ENCODE measurements at regions not wholly inside any gene's neighbourhood (a gene's known extent, or its start where the extent isn't known, plus 50 kb on each side); places are given as distances from the start of the nearest gene placed in this dataset.
"Not testable (repeated sequence)": the region's sequence is repeated elsewhere in the genome, so short reads cannot be mapped to it uniquely, and the experiment has no call there.

- peaks cover 5% of the 10 kb centered on the region for H3K36me3 Mint-ChIP-seq (ENCODE audit: insufficient read depth, unreplicated experiment)
- CTCF ChIA-PET = no interaction called here
Measured at GRCh38 chr6:144379356-144379755, 94.2 kb downstream of the UTRN start.

DNA sequence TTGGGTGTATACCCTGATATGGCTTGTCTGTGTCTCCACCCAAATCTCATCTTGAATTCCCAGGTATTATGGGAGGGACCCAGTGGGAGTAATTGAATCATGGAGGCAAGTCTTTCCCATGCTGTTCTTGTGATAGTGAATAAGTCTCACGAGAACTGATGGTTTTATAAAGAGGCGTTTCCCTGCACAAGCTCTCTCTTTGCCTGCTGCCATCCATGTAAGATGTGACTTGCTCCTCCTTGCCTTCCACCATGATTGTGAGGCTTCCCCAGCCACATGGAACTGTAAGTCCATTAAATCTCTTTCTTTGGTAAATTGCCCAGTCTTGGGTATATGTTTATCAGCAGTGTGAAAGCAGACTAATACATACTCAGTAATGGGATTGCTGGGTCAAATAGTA, 96.4 kb downstream of the UTRN start:
- H3K9me3 Mint-ChIP-seq (ENCODE audit: low read depth, unreplicated experiment); BruUV-seq (replicated peaks): not testable (repeated sequence)

More at GRCh38 chr6:144379356-144379755, 94.2 kb downstream of the UTRN start:
- Mint-ChIP-seq H3K9me3 (ENCODE audit: low read depth, unreplicated experiment) (no peaks in the 10 kb centered on the region), H3K27ac (ENCODE audit: unreplicated experiment) (no peak overlapping the region), H3K4me1 (ENCODE audit: low read depth, unreplicated experiment) (peaks cover 15% of the 10 kb centered on the region), H3K4me3 (ENCODE audit: low read depth, unreplicated experiment) (no peak overlapping the region), H3K27me3 (ENCODE audit: unreplicated experiment) (no peaks in the 10 kb centered on the region)
- no peak for TF ChIP-seq CTCF (IDR thresholded peaks at IDR 0.05; ENCODE audit: unreplicated experiment)
- intact Hi-C loops (cut with micrococcal nuclease; ENCODE audit: unreplicated experiment) = no loop called here
- DNase-seq = no peak
- BruUV-seq (replicated peaks) = no TSS peak

GRCh38 chr6:144383336-144383735, 98.2 kb downstream of the UTRN start:
- TF ChIP-seq CTCF (IDR thresholded peaks at IDR 0.05; ENCODE audit: unreplicated experiment) = no peak
- Mint-ChIP-seq H3K4me3 (ENCODE audit: low read depth, unreplicated experiment) (no peak overlapping the region), H3K9me3 (ENCODE audit: low read depth, unreplicated experiment) (no peaks in the 10 kb centered on the region), H3K4me1 (ENCODE audit: low read depth, unreplicated experiment) (peaks cover 17% of the 10 kb centered on the region), H3K27ac (ENCODE audit: unreplicated experiment) (no peak overlapping the region), H3K27me3 (ENCODE audit: unreplicated experiment) (no peaks in the 10 kb centered on the region), H3K36me3 (ENCODE audit: insufficient read depth, unreplicated experiment) (peaks cover 5% of the 10 kb centered on the region)
- DNase-seq = no peak
- no TSS peak for BruUV-seq (replicated peaks)
- intact Hi-C loops (cut with micrococcal nuclease; ENCODE audit: unreplicated experiment) = no loop called here
- CTCF ChIA-PET = no interaction called here

More for the DNA sequence above, 96.4 kb downstream of the UTRN start:
- H3K36me3 Mint-ChIP-seq (ENCODE audit: insufficient read depth, unreplicated experiment); CTCF ChIA-PET; intact Hi-C loops (cut with micrococcal nuclease; ENCODE audit: unreplicated experiment); H3K27ac Mint-ChIP-seq (ENCODE audit: unreplicated experiment); DNase-seq; H3K4me3 Mint-ChIP-seq (ENCODE audit: low read depth, unreplicated experiment); H3K27me3 Mint-ChIP-seq (ENCODE audit: unreplicated experiment): not testable (repeated sequence)
- H3K4me1 Mint-ChIP-seq (ENCODE audit: low read depth, unreplicated experiment) = peaks cover 21% of the 10 kb centered on the region

DNA sequence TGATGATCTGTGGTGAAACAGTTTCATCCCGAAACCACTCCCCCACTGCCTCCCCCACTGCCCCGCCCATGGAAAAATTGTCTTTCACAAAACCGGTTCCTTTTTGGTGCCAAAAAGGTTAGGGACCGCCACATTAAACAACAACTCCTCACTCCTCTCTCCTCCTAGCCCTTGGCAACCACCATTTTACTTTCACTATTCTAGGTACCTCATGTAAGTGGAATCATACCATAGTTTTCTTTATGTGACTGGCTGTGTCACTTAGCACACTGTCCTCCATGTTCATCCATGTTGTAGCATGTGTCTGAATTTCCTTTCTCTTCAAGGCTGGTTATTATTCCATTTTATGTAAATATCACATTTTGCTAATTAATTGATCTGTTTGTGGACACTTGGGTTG, 99.3 kb downstream of the UTRN start:
- Mint-ChIP-seq H3K27ac (ENCODE audit: unreplicated experiment) (no peak overlapping the region), H3K9me3 (ENCODE audit: low read depth, unreplicated experiment) (no peaks in the 10 kb centered on the region), H3K36me3 (ENCODE audit: insufficient read depth, unreplicated experiment) (no peaks in the 10 kb centered on the region), H3K4me3 (ENCODE audit: low read depth, unreplicated experiment) (no peak overlapping the region), H3K4me1 (ENCODE audit: low read depth, unreplicated experiment) (peaks cover 10% of the 10 kb centered on the region), H3K27me3 (ENCODE audit: unreplicated experiment) (no peaks in the 10 kb centered on the region)
- no TSS peak for BruUV-seq (replicated peaks)
- no peak for DNase-seq
- TF ChIP-seq CTCF (IDR thresholded peaks at IDR 0.05; ENCODE audit: unreplicated experiment) = no peak
- intact Hi-C loops (cut with micrococcal nuclease; ENCODE audit: unreplicated experiment) = no loop called here
- CTCF ChIA-PET = no interaction called here

DNA sequence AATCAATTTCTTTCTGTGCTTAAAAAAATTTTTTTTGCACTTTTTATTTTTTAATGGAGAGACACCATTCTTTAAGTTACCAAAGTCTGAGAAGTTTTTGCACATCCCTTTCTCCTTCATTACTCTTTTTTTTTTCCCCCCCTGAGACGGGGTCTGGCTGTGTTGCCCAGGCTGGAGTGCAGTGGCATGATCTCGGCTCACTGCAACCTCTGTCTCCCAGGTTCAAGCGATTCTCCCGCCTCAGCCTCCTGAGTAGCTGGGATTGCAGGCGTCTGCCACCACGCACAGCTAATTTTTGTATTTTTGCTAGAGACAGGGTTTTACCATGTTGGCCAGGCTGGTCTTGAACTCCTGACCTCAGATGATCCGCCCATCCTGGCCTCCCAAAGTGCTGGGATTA, 104.3 kb downstream of the UTRN start:
- H3K27me3 Mint-ChIP-seq (ENCODE audit: unreplicated experiment); DNase-seq; intact Hi-C loops (cut with micrococcal nuclease; ENCODE audit: unreplicated experiment); H3K27ac Mint-ChIP-seq (ENCODE audit: unreplicated experiment); H3K4me3 Mint-ChIP-seq (ENCODE audit: low read depth, unreplicated experiment); BruUV-seq (replicated peaks); H3K36me3 Mint-ChIP-seq (ENCODE audit: insufficient read depth, unreplicated experiment); H3K9me3 Mint-ChIP-seq (ENCODE audit: low read depth, unreplicated experiment); CTCF ChIA-PET: not testable (repeated sequence)
- H3K4me1 Mint-ChIP-seq (ENCODE audit: low read depth, unreplicated experiment) = peaks cover 14% of the 10 kb centered on the region
